Trophoblast cell (in vitro differentiated cells and primary cell): ENCODE measurements at regions not wholly inside any gene's neighbourhood (a gene's known extent, or its start where the extent isn't known, plus 50 kb on each side); places are given as distances from the start of the nearest gene placed in this dataset.
A peak's percentile ranks its signal among the peaks of the same experiment; 100 is the strongest.

Experiments used
- DNase-seq, 2 donors: peaks; one replicate each; pipeline ENCODE4 v3.0.0-alpha.2; 2016
- H2AFZ ChIP-seq: 2 replicates; pipeline ENCODE4 v1.6.1; 2013; ENCODE audit warnings: low read length, moderate library complexity, mild to moderate bottlenecking; ENCODE audit not compliant: insufficient read depth, poor library complexity
- H2AK5ac ChIP-seq: 2 replicates; pipeline ENCODE4 v1.6.1; 2013; ENCODE audit warnings: mild to moderate bottlenecking, low read length
- H2BK120ac ChIP-seq: 2 replicates; pipeline ENCODE4 v1.6.1; 2013; ENCODE audit warnings: low read length, mild to moderate bottlenecking, moderate library complexity; ENCODE audit not compliant: insufficient read depth, poor library complexity
- H2BK12ac ChIP-seq: 2 replicates; pipeline ENCODE4 v1.6.1; 2013; ENCODE audit warnings: mild to moderate bottlenecking, low read length, moderate library complexity
- H2BK5ac ChIP-seq: 2 replicates; pipeline ENCODE4 v1.6.1; 2013; ENCODE audit warnings: low read length, low read depth, moderate library complexity, mild to moderate bottlenecking; ENCODE audit not compliant: poor library complexity
- H3K14ac ChIP-seq: 2 replicates; pipeline ENCODE4 v1.6.1; 2013; ENCODE audit warnings: mild to moderate bottlenecking, low read length
- H3K18ac ChIP-seq: 2 replicates; pipeline ENCODE4 v1.6.1; 2013; ENCODE audit warnings: mild to moderate bottlenecking, low read length
- H3K23ac ChIP-seq: 2 replicates; pipeline ENCODE4 v1.6.1; 2013; ENCODE audit warnings: low read length
- H3K27ac ChIP-seq: 2 replicates; pipeline ENCODE4 v1.5.1; 2013; ENCODE audit warnings: low read depth, mild to moderate bottlenecking, inconsistent platforms, low read length, moderate library complexity
- H3K27me3 ChIP-seq: 2 replicates; pipeline ENCODE4 v1.6.1; 2013; ENCODE audit warnings: inconsistent platforms, mild to moderate bottlenecking, low read length, moderate library complexity; ENCODE audit not compliant: insufficient read depth
- H3K36me3 ChIP-seq, 2 experiments: 1 replicate in 1 of 2; 2 replicates in 1 of 2; pipeline ENCODE4 v1.6.1; 2013; ENCODE audit warnings: low read length in 2 of 2, mild to moderate bottlenecking in 2 of 2, moderate library complexity in 1 of 2; ENCODE audit not compliant: insufficient read depth in 2 of 2, control insufficient read depth in 1 of 2
- H3K4ac ChIP-seq: 2 replicates; pipeline ENCODE4 v1.6.1; 2013; ENCODE audit warnings: low read depth, mild to moderate bottlenecking, low read length, moderate library complexity
- H3K4me1 ChIP-seq, 2 experiments: 1 replicate in 1 of 2; 2 replicates in 1 of 2; pipeline ENCODE4 v1.6.1; 2013; ENCODE audit warnings: low read length in 2 of 2, mild to moderate bottlenecking in 2 of 2, moderate library complexity in 1 of 2; ENCODE audit not compliant: insufficient read depth in 2 of 2, control insufficient read depth in 1 of 2
- H3K4me2 ChIP-seq: 2 replicates; pipeline ENCODE4 v1.6.1; 2013; ENCODE audit warnings: inconsistent platforms, mild to moderate bottlenecking, low read length, moderate library complexity
- H3K4me3 ChIP-seq: 2 replicates; pipeline ENCODE4 v1.5.1; 2013; ENCODE audit warnings: mild to moderate bottlenecking, low read depth, low read length, inconsistent platforms
- H3K79me1 ChIP-seq: one replicate; pipeline ENCODE4 v1.6.1; 2013; ENCODE audit warnings: low read length
- H3K79me2 ChIP-seq: 2 replicates; pipeline ENCODE4 v1.6.1; 2013; ENCODE audit warnings: low read length, mild to moderate bottlenecking; ENCODE audit not compliant: control insufficient read depth, insufficient read depth, poor library complexity
- H3K9ac ChIP-seq: 2 replicates; pipeline ENCODE4 v1.6.1; 2013; ENCODE audit warnings: mild to moderate bottlenecking, low read length
- H3K9me3 ChIP-seq: 2 replicates; pipeline ENCODE4 v1.6.1; 2013; ENCODE audit warnings: low read depth, mild to moderate bottlenecking, control low read depth, inconsistent platforms, low read length; ENCODE audit not compliant: insufficient read depth
- H4K12ac ChIP-seq: 2 replicates; pipeline ENCODE4 v1.6.1; 2013; ENCODE audit warnings: low read depth, mild to moderate bottlenecking, low read length, moderate library complexity
- H4K8ac ChIP-seq: 2 replicates; pipeline ENCODE4 v1.6.1; 2013; ENCODE audit warnings: low read depth, mild to moderate bottlenecking, low read length, moderate library complexity
- H4K91ac ChIP-seq: one replicate; pipeline ENCODE4 v1.6.1; 2013; ENCODE audit warnings: low read depth, mild to moderate bottlenecking, low read length, moderate library complexity
- WGBS: extraction: QIAGEN DNeasy Blood & Tissue Kit; methylation state at CpG from one replicate; pipeline ENCODE4 v1.1.7; 2013; ENCODE audit warnings: missing lambda C conversion rate; ENCODE audit not compliant: insufficient read length, insufficient coverage; ENCODE audit errors: extremely low coverage; 5-methylcytosine and 5-hydroxymethylcytosine counted together

GRCh38 chr4:126018274-126018673 is 703.5 kb downstream of the FAT4 start:
- Histone ChIP-seq H3K4me2 (no peak overlapping the region), H3K4me1 (no peaks in the 10 kb centered on the region), H3K4ac (no peak overlapping the region), H3K9ac (no peak overlapping the region), H2AFZ (no peak overlapping the region), H3K79me2 (no peaks in the 10 kb centered on the region), H3K23ac (no peak overlapping the region), H4K12ac (no peak overlapping the region), H2BK5ac (no peak overlapping the region), H4K8ac (no peak overlapping the region), H3K9me3 (no peaks in the 10 kb centered on the region), H2BK120ac (no peak overlapping the region), H3K18ac (no peak overlapping the region), H2BK12ac (no peak overlapping the region), H4K91ac (no peak overlapping the region), H3K27ac (no peak overlapping the region), H3K14ac (no peak overlapping the region), H3K27me3 (no peaks in the 10 kb centered on the region), H3K4me3 (no peak overlapping the region), H3K79me1 (no peaks in the 10 kb centered on the region), H2AK5ac (no peak overlapping the region), H3K36me3 (no peaks in the 10 kb centered on the region)
- no CpG with 5 or more reads among the region's 1 CpG for WGBS
- DNase-seq = no peak

- WGBS = no CpG with 5 or more reads among the region's 3 CpGs
Measured at GRCh38 chr4:126023896-126024295, 709.1 kb downstream of the FAT4 start.

GRCh38 chr4:126027601-126028000 is 712.8 kb downstream of the FAT4 start:
- Histone ChIP-seq H2AK5ac (no peak overlapping the region), H3K36me3 (no peaks in the 10 kb centered on the region), H4K91ac (no peak overlapping the region), H3K27me3 (no peaks in the 10 kb centered on the region), H3K23ac (no peak overlapping the region), H3K18ac (no peak overlapping the region), H2BK120ac (no peak overlapping the region), H3K79me1 (no peaks in the 10 kb centered on the region), H3K9ac (no peak overlapping the region), H2BK12ac (no peak overlapping the region), H2BK5ac (no peak overlapping the region), H3K14ac (no peak overlapping the region), H3K4me2 (no peak overlapping the region), H3K4ac (no peak overlapping the region), H4K12ac (no peak overlapping the region), H3K4me3 (no peak overlapping the region), H3K79me2 (no peaks in the 10 kb centered on the region), H3K9me3 (peaks cover 2% of the 10 kb centered on the region), H2AFZ (no peak overlapping the region), H3K27ac (no peak overlapping the region), H3K4me1 (no peaks in the 10 kb centered on the region), H4K8ac (no peak overlapping the region)
- DNase-seq = no peak
- no CpG with 5 or more reads among the region's 2 CpGs for WGBS

More at GRCh38 chr4:126023896-126024295, 709.1 kb downstream of the FAT4 start:
- Histone ChIP-seq H3K27me3 (no peaks in the 10 kb centered on the region), H3K79me1 (no peaks in the 10 kb centered on the region), H2AK5ac (no peak overlapping the region), H3K18ac (no peak overlapping the region), H3K9me3 (no peaks in the 10 kb centered on the region), H4K91ac (no peak overlapping the region), H2AFZ (no peak overlapping the region), H3K4me1 (no peaks in the 10 kb centered on the region), H2BK12ac (no peak overlapping the region), H3K23ac (no peak overlapping the region), H3K36me3 (no peaks in the 10 kb centered on the region), H3K4ac (no peak overlapping the region), H3K9ac (no peak overlapping the region), H2BK5ac (no peak overlapping the region), H4K8ac (no peak overlapping the region), H4K12ac (no peak overlapping the region), H3K4me2 (no peak overlapping the region), H3K4me3 (no peak overlapping the region), H2BK120ac (no peak overlapping the region), H3K27ac (no peak overlapping the region), H3K79me2 (no peaks in the 10 kb centered on the region), H3K14ac (no peak overlapping the region)
- peak; percentile 0 to 13 for DNase-seq

GRCh38 chr4:126028876-126029275 is 714.1 kb downstream of the FAT4 start:
- no peaks in the 10 kb centered on the region for H3K27me3 ChIP-seq
- H4K91ac ChIP-seq = no peak overlapping the region
- H3K27ac ChIP-seq = no peak overlapping the region
- no peak overlapping the region for H3K9ac ChIP-seq
- H2AK5ac ChIP-seq = no peak overlapping the region
- DNase-seq = no peak
- no peak overlapping the region for H2BK5ac ChIP-seq
- no peak overlapping the region for H3K4me2 ChIP-seq
- H3K14ac ChIP-seq = no peak overlapping the region
- no peak overlapping the region for H4K12ac ChIP-seq
- H3K4me3 ChIP-seq = no peak overlapping the region
- H2BK12ac ChIP-seq = no peak overlapping the region
- H3K9me3 ChIP-seq = peaks cover 2% of the 10 kb centered on the region
- H3K4ac ChIP-seq = no peak overlapping the region
- H2AFZ ChIP-seq = no peak overlapping the region
- no peaks in the 10 kb centered on the region for H3K4me1 ChIP-seq
- no peaks in the 10 kb centered on the region for H3K36me3 ChIP-seq
- no peak overlapping the region for H2BK120ac ChIP-seq
- H3K79me1 ChIP-seq = no peaks in the 10 kb centered on the region
- no peak overlapping the region for H3K23ac ChIP-seq
- no peak overlapping the region for H3K18ac ChIP-seq
- no peaks in the 10 kb centered on the region for H3K79me2 ChIP-seq
- no peak overlapping the region for H4K8ac ChIP-seq
